ENCODE measurements at regions not wholly inside any gene's neighbourhood (a gene's known extent, or its start where the extent isn't known, plus 50 kb on each side); places are given as distances from the start of the nearest gene placed in this dataset.

DNA sequence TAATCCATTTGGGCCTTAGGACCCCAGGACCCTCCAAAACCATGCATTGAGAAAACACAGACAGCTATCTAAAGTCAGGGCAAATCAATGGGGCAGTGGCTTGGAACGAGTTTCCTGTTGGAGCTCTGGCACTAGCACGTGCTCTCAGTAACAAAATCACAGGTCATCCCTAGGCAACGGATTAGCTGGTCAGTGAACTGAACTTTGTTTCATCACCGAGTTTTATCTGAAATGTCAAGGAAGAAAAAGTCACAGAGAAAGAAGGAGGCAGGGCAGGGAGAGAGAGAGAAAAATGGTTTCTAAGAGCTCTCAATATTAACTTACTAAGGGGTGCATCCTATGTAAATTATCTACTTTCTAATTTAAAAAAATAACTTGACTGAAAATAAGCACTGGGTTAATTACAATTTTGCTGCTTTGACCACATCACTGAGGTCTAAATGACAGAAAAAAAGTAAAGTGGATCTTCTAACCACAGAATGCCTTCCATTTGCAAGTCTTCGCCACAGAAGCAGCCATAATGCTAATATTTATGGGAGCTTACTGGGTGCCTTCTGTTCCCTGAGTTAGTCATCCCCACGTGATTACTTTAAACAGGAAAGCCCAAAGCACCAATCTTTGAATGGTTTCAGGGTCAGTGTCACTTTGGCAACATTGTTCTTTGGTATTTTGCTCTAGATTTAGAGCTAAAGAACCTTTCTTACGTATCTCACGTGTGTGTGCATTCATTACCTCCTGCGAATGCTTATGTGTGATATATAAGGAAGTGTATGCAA is 503.9 kb downstream of the RASEF start:
- TF ChIP-seq POLR2AphosphoS5 (IDR thresholded peaks at IDR 0.05), result no peak
- TF ChIP-seq, protein P1, sequence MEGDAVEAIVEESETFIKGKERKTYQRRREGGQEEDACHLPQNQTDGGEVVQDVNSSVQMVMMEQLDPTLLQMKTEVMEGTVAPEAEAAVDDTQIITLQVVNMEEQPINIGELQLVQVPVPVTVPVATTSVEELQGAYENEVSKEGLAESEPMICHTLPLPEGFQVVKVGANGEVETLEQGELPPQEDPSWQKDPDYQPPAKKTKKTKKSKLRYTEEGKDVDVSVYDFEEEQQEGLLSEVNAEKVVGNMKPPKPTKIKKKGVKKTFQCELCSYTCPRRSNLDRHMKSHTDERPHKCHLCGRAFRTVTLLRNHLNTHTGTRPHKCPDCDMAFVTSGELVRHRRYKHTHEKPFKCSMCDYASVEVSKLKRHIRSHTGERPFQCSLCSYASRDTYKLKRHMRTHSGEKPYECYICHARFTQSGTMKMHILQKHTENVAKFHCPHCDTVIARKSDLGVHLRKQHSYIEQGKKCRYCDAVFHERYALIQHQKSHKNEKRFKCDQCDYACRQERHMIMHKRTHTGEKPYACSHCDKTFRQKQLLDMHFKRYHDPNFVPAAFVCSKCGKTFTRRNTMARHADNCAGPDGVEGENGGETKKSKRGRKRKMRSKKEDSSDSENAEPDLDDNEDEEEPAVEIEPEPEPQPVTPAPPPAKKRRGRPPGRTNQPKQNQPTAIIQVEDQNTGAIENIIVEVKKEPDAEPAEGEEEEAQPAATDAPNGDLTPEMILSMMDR (IDR thresholded peaks at IDR 0.05), result no peak

Data from breast epithelium (tissue), 3 donors.